K562 (cell line): ENCODE measurements at regions not wholly inside any gene's neighbourhood (a gene's known extent, or its start where the extent isn't known, plus 50 kb on each side); places are given as distances from the start of the nearest gene placed in this dataset.

Source experiments
- HMG20A ChIP-seq: fragments of 450-650 bp; formaldehyde crosslinking; conservative IDR thresholded peaks from 2 replicates; pipeline ENCODE4 v1.4.0; 2020; ENCODE audit warnings: mild to moderate bottlenecking, mixed read lengths
- SNIP1 ChIP-seq: fragments of 450-650 bp; IDR thresholded peaks from 2 replicates; pipeline ENCODE4 v1.7.1; 2017; ENCODE audit warnings: low read depth, mild to moderate bottlenecking
- SNRNP70 ChIP-seq: fragments of 200-400 bp; formaldehyde crosslinking; optimal IDR thresholded peaks from 2 replicates; pipeline ENCODE3; 2017; ENCODE audit warnings: low read depth, low read length
- TCFL5 ChIP-seq: fragments of 250-450 bp; sonication (Bioruptor Pico); conservative IDR thresholded peaks from 2 replicates; pipeline ENCODE4 v1.6.1; 2021; ENCODE audit warnings: mild to moderate bottlenecking, moderate library complexity, matching md5 sums
- TEAD2 ChIP-seq: fragments of 450-650 bp; IDR thresholded peaks from 2 replicates; pipeline ENCODE4 v1.6.1; 2016; ENCODE audit warnings: missing genetic modification characterization, control low read depth, missing compliant biosample characterization
- YY1 ChIP-seq, 3 experiments: IDR thresholded peaks; 2 replicates each; pipeline ENCODE4 v1.6.1; 2011; ENCODE audit warnings: low read length in 2 of 3, mild to moderate bottlenecking in 2 of 3, moderate library complexity in 2 of 3, borderline replicate concordance in 1 of 3, control low read depth in 1 of 3, low read depth in 1 of 3; ENCODE audit not compliant: insufficient read depth in 3 of 3, insufficient replicate concordance in 2 of 3, control insufficient read depth in 1 of 3, insufficient read length in 1 of 3; ENCODE audit errors: extremely low read depth in 1 of 3
- TF ChIP-seq, protein P1 (sequence below), 3 experiments: IDR thresholded peaks in 2 of 3; conservative IDR thresholded peaks in 1 of 3; 2 replicates each; pipeline ENCODE4 v1.5.1; 2011 to 2012; ENCODE audit warnings: low read length in 3 of 3, mild to moderate bottlenecking in 3 of 3, control low read depth in 2 of 3, improper control_type of control experiment in 1 of 3, inconsistent platforms in 1 of 3, low read depth in 1 of 3, mixed read lengths in 1 of 3, moderate library complexity in 1 of 3; ENCODE audit not compliant: insufficient read depth in 2 of 3

DNA sequence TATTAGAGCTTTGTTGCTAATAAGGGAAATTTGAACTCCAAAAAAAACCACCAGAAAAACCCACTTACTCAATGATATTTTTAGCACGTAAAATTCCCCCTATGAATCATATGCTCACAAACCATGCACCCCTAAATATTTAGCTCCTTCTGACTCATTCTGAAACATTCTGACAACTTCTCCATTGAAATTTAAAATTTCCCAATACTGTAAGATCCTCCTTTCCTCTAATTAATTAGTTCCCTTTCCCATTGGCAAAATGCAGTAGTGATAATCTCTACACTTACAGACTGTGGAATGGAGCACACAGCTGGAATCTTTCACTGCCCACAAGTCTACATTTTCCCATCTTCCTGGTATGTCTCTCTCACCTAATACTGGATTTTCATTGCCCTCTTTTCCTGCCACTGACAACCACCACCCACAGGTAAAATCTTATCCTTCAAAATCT lies 215.8 kb upstream of the ACVR2A start:
- no peak for TF ChIP-seq SNIP1
- TF ChIP-seq, protein P1, sequence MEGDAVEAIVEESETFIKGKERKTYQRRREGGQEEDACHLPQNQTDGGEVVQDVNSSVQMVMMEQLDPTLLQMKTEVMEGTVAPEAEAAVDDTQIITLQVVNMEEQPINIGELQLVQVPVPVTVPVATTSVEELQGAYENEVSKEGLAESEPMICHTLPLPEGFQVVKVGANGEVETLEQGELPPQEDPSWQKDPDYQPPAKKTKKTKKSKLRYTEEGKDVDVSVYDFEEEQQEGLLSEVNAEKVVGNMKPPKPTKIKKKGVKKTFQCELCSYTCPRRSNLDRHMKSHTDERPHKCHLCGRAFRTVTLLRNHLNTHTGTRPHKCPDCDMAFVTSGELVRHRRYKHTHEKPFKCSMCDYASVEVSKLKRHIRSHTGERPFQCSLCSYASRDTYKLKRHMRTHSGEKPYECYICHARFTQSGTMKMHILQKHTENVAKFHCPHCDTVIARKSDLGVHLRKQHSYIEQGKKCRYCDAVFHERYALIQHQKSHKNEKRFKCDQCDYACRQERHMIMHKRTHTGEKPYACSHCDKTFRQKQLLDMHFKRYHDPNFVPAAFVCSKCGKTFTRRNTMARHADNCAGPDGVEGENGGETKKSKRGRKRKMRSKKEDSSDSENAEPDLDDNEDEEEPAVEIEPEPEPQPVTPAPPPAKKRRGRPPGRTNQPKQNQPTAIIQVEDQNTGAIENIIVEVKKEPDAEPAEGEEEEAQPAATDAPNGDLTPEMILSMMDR (IDR thresholded peaks at IDR 0.05 in 2 of 3, conservative IDR thresholded peaks at IDR 0.05 in 1 of 3; ENCODE audit: insufficient read depth in 2 of 3, low read depth in 1 of 3, low read length in 3 of 3): no peak
- no peak for TF ChIP-seq TCFL5 (CRISPR knock-in tag)
- TF ChIP-seq SNRNP70: no peak
- TF ChIP-seq HMG20A (CRISPR knock-in tag): no peak
- no peak for TF ChIP-seq YY1 (IDR thresholded peaks at IDR 0.05; ENCODE audit: borderline replicate concordance in 1 of 3, control insufficient read depth in 1 of 3, extremely low read depth in 1 of 3, insufficient read depth in 3 of 3, insufficient read length in 1 of 3, insufficient replicate concordance in 2 of 3, low read depth in 1 of 3, low read length in 2 of 3)
- TF ChIP-seq TEAD2 (tag): no peak
